ENCODE measurements at regions not wholly inside any gene's neighbourhood (a gene's known extent, or its start where the extent isn't known, plus 50 kb on each side); places are given as distances from the start of the nearest gene placed in this dataset.

DNA sequence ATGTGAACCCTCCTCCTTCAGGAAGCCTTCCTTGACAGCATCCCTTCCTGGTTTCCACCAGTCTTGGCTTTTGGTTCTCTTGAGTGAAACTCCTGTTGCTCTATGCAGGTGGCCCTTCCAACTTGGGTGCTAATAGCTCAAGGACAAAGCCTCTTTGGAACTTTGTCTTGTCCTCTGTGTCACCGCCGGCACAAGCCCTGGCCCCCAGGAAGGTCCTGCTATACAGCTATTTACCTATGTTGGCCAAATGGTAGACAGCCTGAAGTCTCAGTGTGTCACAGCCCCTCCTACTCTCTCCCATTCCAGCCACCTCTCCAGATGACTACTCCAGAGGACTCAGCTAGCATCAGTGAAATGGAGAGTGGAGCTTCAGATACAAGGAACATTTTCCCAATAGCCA, 94.7 kb upstream of the ZNF618 start:
- DNase-seq (ENCODE audit: low read depth in 2 of 2) = no peak

DNA sequence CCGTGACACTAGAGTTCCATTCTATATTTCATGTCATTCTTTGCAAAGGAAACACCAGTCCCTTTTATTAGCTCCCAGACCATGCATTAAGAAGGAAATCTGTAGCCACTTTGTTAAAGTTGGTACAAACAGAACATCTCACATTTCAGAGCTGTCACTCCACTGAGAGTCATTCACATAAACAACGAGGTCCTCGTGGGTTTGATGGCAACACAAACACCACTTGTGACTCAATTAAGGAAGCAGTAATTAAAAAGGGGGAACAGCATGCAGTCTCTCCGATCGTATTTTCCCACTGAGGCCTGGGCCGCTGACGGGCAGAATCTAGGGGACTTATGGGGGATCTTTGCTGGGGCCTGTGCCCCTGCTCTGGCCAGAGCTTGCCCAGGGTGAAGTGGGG, 94.2 kb upstream of the ZNF618 start:
- no peak for DNase-seq (ENCODE audit: low read depth in 2 of 2)

DNA sequence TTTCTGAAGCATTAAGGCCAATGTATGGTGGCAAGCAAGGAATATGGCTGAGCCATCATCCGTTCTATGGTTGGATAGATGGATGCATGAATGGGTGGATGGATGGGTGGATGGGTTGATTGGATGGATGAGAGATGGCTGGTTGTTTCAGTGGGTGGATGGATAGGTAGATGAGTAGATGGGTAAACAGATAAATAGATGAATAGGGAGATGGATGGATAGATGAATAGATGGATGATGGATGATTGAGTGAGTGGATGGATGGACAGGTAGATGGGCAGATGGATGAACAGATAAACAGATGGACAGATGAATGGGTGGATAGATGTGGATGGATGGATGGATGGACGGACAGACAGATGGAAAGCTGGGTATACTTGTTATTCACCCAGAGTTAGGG, 92.6 kb upstream of the ZNF618 start:
- no peak for DNase-seq (ENCODE audit: low read depth in 2 of 2)

DNA sequence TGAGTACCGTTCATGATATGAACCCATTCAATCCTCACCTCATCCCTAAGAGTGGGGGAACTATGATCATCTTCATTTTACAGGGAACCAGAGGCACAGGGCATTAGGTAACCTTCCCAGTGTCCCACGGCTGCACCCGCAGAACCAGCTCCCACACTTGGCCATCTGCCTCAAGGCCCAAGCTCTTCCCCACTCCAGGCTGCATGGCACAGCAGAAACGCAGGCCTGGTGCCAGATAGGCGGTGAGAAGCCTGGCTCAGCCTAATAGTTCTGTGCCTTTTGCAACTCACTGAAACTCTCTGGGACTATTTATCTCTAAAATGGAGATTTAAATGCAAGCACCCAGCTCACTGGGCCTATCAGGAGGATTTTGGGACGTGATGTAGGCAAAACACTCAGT, 90.8 kb upstream of the ZNF618 start:
- no peak for DNase-seq (ENCODE audit: low read depth in 2 of 2)

DNA sequence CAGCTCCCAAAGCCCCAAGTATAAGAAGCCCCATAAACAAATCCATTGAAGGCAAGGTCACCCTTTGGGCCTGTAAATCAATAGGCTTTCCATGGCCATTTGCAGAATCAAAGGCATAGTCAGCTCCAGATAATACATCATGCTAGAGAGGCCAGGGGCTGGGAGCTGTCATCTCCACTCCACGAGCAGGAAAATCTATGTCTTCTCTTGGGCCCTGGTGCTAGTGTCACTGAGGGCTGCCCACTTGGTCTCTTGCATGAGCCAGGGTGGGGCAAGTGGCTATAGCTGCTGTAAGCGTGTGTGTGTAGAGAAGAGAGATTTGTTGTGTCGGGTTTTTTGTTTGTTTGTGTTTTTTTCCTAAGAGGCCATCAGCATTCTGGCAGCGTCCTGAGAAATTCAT, 90.0 kb upstream of the ZNF618 start:
- no peak for DNase-seq (ENCODE audit: low read depth in 2 of 2)

DNA sequence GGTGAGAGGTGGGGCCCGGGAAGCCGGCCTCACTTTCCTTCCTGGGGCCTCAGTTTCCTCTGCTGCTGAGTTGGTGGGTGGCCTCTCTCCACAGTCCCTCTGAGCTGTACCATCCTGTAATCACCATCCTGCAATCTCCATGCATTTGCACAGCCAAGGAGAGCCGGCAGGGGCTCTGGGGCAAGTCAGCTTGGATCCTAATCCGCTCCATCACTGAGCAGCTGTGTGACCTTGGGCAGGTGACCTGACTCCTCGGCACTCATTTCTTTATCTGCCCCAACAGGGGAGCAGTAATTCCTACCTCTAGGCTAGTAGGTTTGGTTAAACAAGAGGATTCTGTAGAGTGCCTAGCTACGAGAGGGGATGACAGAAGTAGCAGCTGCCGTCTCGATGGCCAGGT, 88.2 kb upstream of the ZNF618 start:
- no peak for DNase-seq (ENCODE audit: low read depth in 2 of 2)

DNA sequence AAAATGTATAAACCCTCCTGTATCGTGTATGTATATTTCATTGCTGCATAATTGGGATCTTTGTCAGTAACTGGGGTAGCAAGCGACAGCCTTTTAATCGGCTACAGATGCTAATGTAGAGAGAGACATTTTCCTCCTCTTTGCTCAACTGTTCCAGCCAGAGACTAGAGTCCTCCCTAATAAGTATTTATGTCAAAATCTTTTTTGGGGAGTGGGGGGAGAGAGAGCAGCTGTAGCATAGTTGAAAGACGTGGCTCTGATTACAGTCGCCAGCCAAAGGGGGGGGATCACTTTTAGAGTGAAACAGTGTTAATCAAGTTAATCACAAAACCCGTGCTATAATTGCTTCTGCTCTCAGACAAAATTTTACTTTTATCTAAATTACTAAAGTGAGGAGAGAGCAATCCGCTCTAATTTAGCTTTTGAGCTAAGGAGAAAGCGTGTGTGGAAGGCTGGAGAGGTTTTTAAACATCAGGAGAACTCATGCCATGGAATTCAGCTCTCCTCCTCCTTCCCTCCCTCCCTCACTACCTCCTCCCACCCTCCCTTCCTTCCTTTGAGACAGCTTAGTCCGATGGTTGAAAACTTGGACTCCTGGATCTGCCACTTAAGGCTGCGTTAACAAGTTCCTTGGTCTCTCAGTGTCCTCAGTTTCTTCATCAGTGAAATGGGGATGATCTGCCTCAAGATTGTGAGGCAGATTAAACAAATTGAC, 87.3 kb upstream of the ZNF618 start:
- DNase-seq (ENCODE audit: low read depth in 2 of 2) = no peak

DNA sequence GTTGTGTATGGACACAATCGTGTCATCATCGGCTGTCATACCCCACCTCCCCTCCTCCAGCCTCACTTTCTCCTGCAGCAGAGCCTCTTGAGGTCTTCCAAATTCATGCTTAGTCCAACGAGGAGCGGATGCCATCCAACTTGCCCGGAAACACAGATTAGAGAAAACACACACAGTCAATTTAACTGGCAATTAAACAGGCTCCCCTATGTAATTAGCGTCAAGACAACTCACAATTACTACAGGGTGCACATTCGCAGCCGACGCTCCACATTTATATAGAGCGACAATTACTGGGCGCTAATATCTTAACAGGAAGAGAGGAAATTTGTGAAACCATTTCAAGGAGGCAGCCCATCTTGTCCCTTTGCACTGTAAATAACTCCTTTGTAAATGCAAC, 86.0 kb upstream of the ZNF618 start:
- DNase-seq (ENCODE audit: low read depth in 2 of 2) = no peak

DNA sequence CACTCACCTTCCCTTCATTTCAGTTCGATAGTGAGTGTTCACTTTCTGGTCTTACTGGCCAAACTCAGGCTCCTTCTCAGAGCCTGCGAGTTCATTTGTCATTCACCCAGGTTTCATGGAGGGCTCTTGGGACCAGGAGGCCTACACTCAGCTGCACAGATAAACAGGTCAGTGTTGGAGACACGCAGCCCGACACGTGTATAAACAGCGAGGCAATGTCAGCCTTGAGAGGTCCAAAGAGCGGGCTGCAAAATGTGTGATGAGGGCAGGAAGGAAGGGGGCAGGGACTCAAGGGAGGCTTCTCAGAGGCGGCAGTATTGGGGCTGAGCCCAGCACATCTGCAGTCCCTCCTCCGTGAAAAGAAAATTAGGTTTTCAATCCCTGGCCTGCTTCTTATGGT, 82.6 kb upstream of the ZNF618 start:
- DNase-seq (ENCODE audit: low read depth in 2 of 2) = no peak

DNA sequence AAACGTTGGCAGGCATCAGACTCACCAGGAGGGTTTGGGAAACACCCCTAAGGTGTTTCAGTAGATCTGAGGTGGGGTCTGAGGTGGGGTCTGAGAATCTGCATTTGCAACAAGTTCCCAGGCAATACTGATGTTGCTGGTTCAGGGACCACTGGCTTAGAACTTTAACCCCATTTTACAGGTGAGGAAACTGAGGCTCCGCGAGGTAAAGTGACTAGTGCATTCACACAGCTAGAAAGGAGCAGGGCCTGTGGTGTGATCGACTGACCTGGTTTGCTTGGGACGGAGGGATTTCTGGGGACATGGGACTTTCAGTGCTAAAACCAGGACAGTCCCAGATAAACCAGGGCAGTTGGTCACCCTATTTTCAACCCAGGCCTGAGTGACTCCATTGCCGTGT, 81.4 kb upstream of the ZNF618 start:
- no peak for DNase-seq (ENCODE audit: low read depth in 2 of 2)

DNA sequence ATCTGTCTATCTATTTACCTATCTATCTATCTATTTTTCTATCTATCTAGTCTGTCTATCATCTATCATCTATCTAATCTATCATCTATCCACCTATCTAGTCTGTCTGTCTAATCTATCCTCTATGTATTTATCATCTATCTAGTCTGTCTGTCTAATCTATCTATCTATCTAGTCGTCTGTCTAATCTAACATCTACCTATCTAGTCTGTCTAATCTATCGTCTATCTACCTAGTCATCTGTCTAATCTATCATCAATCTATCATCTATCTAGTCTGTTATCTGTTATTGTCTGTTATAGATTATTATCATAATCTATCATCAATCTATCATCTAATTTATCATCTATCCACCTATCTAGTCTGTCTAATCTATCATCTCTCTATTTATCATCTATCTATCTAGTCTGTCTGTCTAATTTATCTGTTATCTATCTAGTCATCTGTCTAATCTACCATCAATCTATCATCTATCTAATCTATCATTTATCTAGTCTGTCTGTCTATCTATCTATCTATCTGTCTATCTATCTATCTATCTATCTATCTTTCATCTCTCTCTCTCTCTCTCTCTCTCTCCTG, 80.2 kb upstream of the ZNF618 start:
- DNase-seq (ENCODE audit: low read depth in 2 of 2) = no peak

DNA sequence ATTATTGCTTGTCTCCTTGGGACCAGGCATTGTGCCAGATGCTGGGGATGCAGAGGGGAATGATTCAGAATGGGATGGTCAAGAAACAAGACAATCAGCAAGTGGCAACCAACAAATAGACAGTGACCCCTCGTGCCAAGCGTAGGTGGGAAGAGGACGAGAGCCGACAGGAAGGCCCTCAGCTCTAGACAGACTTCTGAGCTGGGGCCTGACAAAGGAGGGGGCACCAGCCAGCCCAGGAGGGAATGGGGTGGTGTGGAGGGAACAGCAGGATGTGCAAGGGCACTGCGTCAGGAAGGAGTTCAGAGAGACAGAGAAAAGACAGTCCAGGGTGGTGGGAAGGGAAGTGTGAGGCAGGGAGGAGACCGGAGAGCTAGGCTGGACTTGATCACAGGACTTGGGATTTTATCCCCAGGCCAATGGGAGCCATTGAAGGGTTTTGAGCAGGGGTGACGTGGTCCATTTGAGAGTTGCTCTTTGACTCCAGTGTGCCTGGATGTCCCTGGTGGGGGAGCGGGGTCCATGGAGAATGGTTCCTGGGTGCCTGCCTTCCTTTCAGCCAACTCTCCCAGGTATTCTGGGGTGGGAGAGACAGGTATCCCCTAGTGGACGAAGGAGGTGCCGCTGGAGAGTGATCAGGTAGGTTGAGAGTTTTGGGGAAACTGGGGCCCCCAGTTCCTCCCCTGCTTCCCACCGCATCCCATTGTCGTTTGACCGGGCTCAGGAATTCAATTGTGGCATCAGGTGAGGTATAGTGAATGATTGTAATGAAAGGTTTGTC, 79.3 kb upstream of the ZNF618 start:
- DNase-seq (ENCODE audit: low read depth in 2 of 2) = no peak

DNA sequence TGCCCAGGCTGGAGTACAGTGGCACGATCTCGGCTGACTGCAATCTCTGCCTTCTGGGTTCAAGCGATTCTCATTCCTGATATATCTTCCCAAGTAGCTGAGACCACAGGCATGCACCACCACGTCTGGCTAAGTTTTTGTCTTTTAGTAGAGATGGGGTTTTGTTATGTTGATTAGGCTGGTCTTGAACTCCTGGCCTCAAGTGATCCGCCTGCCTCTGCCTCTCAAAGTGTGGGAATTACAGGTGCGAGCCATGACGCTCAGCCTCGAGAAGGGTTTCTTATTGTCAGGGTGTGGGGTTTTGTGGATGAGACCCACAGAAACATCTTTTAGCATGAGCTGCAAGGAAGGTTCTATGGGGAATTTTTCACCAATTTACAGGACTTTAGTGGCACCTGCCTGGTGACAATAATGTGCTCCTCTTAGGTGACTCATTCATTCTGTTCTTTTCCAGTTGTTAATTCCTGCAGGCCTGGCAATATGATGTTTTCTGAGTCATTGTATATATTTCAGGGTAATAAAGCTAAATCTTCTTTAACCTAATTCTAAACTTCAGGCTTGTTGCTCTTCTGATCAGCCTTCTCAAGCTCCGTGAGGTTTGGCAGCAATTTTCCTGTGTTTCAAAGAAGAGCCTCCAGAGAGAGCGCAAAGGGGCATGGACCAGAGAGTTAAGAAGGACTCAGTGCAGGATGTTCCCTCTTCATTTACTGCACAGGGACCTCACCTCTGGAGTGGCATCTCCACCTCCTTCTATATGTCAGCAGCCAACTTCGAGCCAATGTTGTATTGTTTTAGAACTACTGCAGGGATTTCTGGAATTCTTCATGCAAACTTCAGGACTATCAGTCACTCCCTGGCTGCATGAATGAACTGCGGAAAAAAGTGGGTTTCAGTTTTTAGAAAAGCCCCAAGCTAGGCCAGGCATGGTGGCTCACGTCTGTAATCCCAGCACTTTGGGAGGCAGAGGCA, 77.8 kb upstream of the ZNF618 start:
- DNase-seq (ENCODE audit: low read depth in 2 of 2) = no peak

DNA sequence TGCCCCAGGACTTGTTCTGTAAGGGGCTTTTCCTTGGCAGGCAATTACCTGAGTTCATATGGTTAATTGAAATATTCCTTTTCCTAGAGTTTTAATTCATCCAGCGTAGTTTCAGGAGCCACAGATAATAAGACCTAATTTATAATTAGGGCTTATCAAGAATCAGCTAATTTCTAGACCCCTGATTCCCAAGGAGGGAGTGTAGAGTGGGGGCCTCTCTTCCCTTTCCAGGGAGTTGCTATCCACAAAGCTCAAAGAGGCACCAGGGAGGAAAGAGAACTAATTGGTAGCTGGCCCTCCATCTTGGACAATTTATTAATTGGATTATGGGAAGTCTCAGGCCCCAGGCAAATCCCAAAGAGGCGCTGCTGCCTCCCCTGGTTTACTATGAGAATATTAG, 75.8 kb upstream of the ZNF618 start:
- DNase-seq (ENCODE audit: low read depth in 2 of 2) = no peak

DNA sequence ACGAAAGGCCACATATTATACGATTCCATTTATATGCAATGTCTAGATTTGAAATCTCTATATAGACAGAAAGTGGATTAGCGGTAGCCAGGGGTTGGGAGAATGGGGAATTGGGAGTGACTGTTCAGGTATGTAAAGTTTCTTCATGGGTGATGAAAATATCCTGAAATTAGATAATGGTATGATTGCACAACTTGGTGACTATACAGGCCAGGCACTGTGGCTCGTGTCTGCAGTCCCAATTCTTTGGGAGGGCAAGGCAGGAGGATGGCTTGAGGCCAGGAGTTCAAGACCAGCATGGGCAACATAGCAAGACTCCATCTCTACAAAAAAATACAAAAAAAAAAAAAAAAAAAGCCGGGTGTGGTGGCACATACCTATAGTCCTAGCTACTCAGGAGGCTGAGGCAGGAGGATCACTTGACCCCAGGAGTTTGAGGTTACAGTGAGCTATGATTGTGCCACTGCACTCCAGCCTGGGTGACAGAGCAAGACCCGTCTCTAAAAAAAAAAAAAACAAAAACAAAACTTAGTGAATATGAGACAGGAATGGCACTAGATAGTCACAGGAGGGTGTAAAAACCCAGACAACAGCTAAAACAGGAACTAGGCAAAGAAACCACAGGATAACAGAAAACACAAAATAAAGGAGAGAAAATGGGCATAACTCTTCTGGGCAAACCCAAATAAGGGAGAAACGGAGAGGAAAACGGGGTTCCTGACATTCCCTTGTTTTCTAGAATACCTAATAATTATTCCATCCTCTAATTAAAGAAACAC, 72.1 kb upstream of the ZNF618 start:
- DNase-seq (ENCODE audit: low read depth in 2 of 2) = no peak

DNA sequence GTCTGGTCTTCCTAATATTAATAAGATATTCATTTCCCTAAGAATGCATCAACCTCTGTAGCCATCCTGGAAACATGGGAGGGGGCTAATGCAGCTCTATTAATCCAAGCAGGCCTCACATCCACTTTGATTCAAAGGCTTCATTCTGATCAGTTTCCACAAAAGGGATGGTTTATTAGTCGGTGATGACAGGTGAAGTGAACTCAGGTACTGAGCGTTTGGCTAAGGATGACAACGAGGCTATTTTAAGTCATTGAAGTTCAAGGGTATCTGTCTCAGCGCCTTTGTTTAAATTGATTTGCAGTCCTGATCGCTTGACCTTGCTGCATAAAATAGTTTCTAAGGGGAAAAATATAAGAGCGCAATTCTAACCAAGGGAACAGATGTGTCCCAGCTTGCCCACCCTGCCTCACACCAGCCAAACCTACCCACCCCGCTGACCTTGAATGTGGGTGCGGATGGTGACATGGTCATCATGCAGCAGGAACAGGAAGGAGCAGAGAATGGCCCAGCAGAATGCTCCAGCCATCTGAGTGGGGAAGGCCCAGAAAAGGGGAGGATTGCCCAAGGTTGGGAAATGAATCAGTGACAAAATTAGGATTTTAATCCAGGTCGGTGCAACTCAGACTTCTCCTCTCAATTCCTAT, 70.5 kb upstream of the ZNF618 start:
- no peak for DNase-seq (ENCODE audit: low read depth in 2 of 2)

DNA sequence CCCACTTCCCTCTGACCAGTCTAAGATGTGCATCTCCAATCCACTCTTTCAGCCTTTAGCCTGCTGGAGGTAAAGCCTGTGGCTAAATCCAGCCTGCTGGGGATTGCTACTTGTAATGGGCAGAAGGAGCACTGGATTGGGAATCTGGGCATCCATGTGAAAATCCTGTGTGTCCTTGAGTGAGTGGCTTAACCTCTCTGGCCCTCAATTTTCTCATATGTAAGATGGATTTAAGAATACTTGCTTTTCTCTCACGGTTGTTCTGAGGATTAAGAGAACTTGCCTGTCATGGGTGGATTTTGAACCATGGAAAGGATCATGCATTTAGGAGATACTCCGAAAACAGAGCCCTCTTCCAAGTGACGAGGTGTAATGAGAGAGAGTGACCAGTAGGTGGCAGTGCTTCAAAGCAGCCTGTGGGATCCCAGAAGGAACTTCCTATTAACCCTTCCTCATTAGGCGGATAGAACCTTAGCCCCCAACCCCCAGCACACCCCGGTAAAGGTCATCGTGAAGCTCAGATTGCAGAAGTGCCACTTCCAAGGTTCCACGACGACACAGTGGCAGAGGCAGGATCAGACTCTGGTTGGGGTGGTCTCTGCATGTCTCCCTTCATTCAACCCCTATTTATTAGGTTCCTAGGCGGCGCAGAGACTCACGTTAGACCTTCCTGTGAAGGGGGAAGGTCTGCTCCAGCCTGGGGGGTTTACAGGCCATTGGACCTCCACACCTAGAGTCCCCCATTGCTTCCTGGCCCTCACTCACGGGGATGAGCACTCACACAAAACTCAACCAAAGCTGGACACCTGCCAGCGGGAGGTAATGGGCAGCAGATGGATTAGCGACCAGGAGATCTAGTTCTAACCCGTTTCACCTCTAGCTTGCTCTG, 68.7 kb upstream of the ZNF618 start:
- DNase-seq (ENCODE audit: low read depth in 2 of 2) = no peak

DNA sequence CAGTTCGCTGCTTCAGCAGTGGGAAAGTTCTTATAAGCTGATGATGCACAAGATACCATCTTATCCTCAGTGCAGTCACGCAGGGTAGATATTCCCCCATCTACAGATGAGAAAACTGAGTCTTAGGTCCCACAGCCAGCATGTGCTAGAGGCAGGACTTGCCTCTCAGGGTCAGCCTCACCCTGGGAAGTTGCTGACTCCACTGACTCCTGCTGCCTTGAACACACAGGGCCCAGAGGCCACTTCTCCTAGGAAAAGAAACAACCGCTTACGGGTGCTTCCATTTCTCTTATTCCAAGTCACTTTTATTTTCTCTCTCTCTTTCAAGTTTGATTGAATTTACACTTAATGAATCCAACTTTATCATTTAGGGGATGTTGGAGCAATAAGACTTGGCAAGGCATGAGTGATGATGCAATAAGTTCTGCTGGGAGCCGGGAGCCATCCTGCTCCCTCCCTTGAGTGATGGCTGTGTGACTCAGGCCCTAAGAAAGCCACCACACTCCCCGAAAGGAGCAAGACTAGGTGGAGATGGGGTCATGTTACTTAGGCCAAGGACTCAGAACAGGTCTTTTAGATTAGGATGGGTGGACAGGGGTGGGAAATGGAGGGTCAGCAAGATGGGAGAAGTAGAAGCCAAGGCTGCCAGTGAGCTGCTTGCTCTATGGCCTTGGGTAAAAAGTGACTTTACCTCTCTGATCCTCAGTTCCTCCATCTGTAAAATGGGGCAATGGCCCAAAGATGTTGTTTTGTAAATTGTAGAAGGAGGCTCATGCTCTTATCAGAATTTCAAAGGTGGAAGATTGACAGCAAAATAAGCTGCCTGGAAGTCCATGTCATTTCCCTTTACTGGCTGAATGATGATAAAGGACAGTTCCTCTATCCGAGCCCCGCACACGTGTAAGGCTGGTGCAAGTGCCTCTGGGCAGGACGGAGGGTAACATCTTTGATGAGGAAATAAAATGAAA, 67.4 kb upstream of the ZNF618 start:
- DNase-seq (ENCODE audit: low read depth in 2 of 2) = no peak

DNA sequence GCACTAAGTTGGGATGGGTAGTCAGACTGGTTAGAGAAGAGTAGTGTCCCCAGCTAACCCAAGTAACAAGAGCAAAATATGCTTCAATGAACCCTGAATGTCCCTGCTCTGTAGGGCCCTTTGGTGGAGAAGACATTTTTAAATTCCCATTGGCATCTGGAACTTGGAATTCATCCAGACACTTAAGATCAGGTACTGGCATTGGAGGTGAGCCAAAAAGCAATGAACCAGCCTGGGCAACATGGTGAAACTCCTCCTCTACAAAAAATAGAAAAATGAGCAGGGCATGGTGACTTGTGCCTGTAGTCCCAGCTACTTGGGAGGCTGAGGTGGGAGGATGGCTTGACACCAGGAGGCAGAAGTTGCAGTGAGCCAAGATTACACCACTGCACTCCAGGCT, 58.9 kb upstream of the ZNF618 start:
- no peak for DNase-seq (ENCODE audit: low read depth in 2 of 2)

All from activated CD8-positive, alpha-beta memory T cell treated with anti-CD3 and anti-CD28 coated beads for 4 hours (primary cell).